ENCODE measurements at regions not wholly inside any gene's neighbourhood (a gene's known extent, or its start where the extent isn't known, plus 50 kb on each side); places are given as distances from the start of the nearest gene placed in this dataset.

GRCh38 chr5:56567278-56567677 lies 248.1 kb upstream of the MAP3K1 start:
- Histone ChIP-seq H3K36me3 (ENCODE audit: control insufficient read depth, insufficient read depth, low read length) (no peaks in the 10 kb centered on the region), H3K4me1 (ENCODE audit: control insufficient read depth, insufficient read depth, low read length) (no peaks in the 10 kb centered on the region), H3K27me3 (ENCODE audit: control insufficient read depth, insufficient read depth, low read length) (no peaks in the 10 kb centered on the region), H3K27ac (ENCODE audit: low read depth, low read length) (no peak overlapping the region), H3K4me3 (ENCODE audit: low read depth, low read length) (no peak overlapping the region), H3K9me3 (ENCODE audit: control insufficient read depth, insufficient read depth, low read length) (no peaks in the 10 kb centered on the region)
- WGBS (ENCODE audit: insufficient coverage) = 88% methylated on average over 1 of the region's 4 CpGs
- DNase-seq (ENCODE audit: low read depth in 4 of 6, low spot score in 6 of 6) = no peak

DNA sequence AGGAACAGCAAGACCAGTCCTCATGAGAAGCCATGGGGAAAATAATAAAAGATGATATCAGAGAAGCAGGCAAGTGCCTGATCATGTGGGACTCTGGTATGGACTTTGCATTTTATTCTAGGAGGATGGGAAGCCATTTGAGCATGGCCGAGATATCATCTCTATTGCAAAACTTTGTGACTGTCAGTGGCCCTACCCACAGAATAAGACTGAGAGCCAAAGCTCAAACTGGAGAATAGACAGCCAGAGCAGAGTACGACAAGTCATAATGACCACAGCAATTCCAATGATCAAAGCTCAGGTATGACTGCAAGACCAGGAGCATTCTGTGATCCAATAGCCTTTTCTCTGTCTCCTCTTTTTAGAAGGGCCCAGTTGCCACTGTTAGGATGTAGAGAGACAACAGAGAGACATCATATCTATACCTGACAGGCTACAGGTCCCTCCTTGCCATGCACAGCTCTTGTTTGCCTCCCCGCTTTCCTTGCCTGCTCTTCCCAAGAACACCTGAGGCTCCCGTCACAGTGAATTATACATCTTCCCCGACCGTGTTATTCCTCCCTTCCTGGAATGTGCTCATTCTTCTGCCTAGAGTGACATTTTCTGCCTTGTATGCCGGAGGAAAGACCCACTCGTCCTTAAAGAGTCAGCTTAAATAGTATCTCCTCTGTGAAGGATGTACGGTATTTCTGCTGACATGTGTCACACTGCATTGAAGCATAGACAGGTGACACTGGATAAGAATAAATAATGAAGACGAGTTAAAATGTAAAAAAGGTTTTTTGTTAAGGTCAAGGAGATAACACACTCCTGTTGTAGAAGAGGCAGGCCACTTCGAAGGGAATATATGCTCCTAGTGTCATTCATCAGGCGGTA lies 248.7 kb upstream of the MAP3K1 start:
- Histone ChIP-seq H3K36me3 (ENCODE audit: control insufficient read depth, insufficient read depth, low read length) (no peaks in the 10 kb centered on the region), H3K4me3 (ENCODE audit: low read depth, low read length) (no peak overlapping the region), H3K27me3 (ENCODE audit: control insufficient read depth, insufficient read depth, low read length) (no peaks in the 10 kb centered on the region), H3K9me3 (ENCODE audit: control insufficient read depth, insufficient read depth, low read length) (no peaks in the 10 kb centered on the region), H3K27ac (ENCODE audit: low read depth, low read length) (no peak overlapping the region), H3K4me1 (ENCODE audit: control insufficient read depth, insufficient read depth, low read length) (no peaks in the 10 kb centered on the region)
- 80% methylated on average over 10 of the region's 12 CpGs for WGBS (ENCODE audit: insufficient coverage)
- DNase-seq (ENCODE audit: low read depth in 4 of 6, low spot score in 6 of 6) = peak in 1 of 6 donors; percentile 44

DNA sequence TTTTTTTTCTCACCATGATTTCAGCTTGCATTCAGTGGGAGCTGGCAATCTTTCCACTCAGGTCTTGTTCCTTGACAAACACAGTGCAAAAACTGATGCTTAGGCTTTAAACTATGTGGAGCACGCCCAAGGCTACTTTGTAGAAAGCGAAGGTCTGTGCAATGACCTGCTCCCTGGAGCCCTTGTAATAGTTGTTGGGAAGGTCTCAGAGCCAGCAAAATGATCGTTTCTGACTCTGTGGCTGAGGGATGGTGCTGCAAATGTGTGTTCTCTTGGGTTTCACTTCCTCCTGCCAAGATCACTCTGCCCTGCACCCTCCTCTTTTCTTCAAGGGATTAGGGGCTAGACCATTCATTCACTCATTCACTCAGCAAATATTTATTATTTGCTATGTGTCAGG lies 249.7 kb upstream of the MAP3K1 start:
- Histone ChIP-seq H3K27ac (ENCODE audit: low read depth, low read length) (no peak overlapping the region), H3K9me3 (ENCODE audit: control insufficient read depth, insufficient read depth, low read length) (no peaks in the 10 kb centered on the region), H3K27me3 (ENCODE audit: control insufficient read depth, insufficient read depth, low read length) (no peaks in the 10 kb centered on the region), H3K4me1 (ENCODE audit: control insufficient read depth, insufficient read depth, low read length) (no peaks in the 10 kb centered on the region), H3K36me3 (ENCODE audit: control insufficient read depth, insufficient read depth, low read length) (no peaks in the 10 kb centered on the region), H3K4me3 (ENCODE audit: low read depth, low read length) (no peak overlapping the region)
- no peak for DNase-seq (ENCODE audit: low read depth in 4 of 6, low spot score in 6 of 6)
- WGBS (ENCODE audit: insufficient coverage) = 88% methylated on average over 2 of the region's 3 CpGs

DNA sequence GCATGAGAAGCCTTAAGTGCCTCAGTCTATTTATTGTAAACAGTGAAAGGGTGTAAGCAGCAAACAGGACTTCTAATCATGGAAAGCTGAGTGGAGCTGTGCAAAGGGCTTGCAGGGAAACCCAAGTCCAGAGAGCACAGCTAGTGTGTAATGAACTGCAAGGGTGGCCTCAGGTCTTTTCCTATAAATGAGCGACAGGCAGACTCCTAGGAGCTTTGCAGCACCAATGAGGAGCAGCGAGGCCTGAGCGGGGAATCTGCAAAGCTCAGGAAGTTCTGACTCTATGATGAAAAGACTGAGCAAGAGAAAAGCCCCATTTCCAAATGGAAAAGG lies 250.1 kb upstream of the MAP3K1 start:
- Histone ChIP-seq H3K4me1 (ENCODE audit: control insufficient read depth, insufficient read depth, low read length) (no peaks in the 10 kb centered on the region), H3K27ac (ENCODE audit: low read depth, low read length) (no peak overlapping the region), H3K4me3 (ENCODE audit: low read depth, low read length) (no peak overlapping the region), H3K36me3 (ENCODE audit: control insufficient read depth, insufficient read depth, low read length) (no peaks in the 10 kb centered on the region), H3K9me3 (ENCODE audit: control insufficient read depth, insufficient read depth, low read length) (no peaks in the 10 kb centered on the region), H3K27me3 (ENCODE audit: control insufficient read depth, insufficient read depth, low read length) (no peaks in the 10 kb centered on the region)
- peak in 1 of 6 donors; percentile 22 for DNase-seq (ENCODE audit: low read depth in 4 of 6, low spot score in 6 of 6)
- WGBS (ENCODE audit: insufficient coverage) = 82% methylated on average over 3 of the region's 3 CpGs

GRCh38 chr5:56564541-56565282 lies 250.6 kb upstream of the MAP3K1 start:
- no peaks in the 10 kb centered on the region for H3K9me3 ChIP-seq (ENCODE audit: control insufficient read depth, insufficient read depth, low read length)
- no peaks in the 10 kb centered on the region for H3K27me3 ChIP-seq (ENCODE audit: control insufficient read depth, insufficient read depth, low read length)
- WGBS (ENCODE audit: insufficient coverage) = 70% methylated on average over 3 of the region's 7 CpGs
- no peaks in the 10 kb centered on the region for H3K36me3 ChIP-seq (ENCODE audit: control insufficient read depth, insufficient read depth, low read length)
- no peak overlapping the region for H3K27ac ChIP-seq (ENCODE audit: low read depth, low read length)
- peak in 2 of 6 donors; percentile 6 to 25 for DNase-seq (ENCODE audit: low read depth in 4 of 6, low spot score in 6 of 6)
- H3K4me3 ChIP-seq (ENCODE audit: low read depth, low read length) = no peak overlapping the region
- H3K4me1 ChIP-seq (ENCODE audit: control insufficient read depth, insufficient read depth, low read length) = no peaks in the 10 kb centered on the region

GRCh38 chr5:56561455-56561854 lies 253.9 kb upstream of the MAP3K1 start:
- no peaks in the 10 kb centered on the region for H3K27me3 ChIP-seq (ENCODE audit: control insufficient read depth, insufficient read depth, low read length)
- H3K36me3 ChIP-seq (ENCODE audit: control insufficient read depth, insufficient read depth, low read length) = no peaks in the 10 kb centered on the region
- H3K27ac ChIP-seq (ENCODE audit: low read depth, low read length) = no peak overlapping the region
- whole genome bisulfite sequencing (ENCODE audit: insufficient coverage) = 33% methylated on average over 2 of the region's 2 CpGs
- no peak overlapping the region for H3K4me3 ChIP-seq (ENCODE audit: low read depth, low read length)
- no peaks in the 10 kb centered on the region for H3K4me1 ChIP-seq (ENCODE audit: control insufficient read depth, insufficient read depth, low read length)
- peak in 2 of 6 donors; percentile 30 to 75 for DNase-seq (ENCODE audit: low read depth in 4 of 6, low spot score in 6 of 6)
- H3K9me3 ChIP-seq (ENCODE audit: control insufficient read depth, insufficient read depth, low read length) = no peaks in the 10 kb centered on the region

DNA sequence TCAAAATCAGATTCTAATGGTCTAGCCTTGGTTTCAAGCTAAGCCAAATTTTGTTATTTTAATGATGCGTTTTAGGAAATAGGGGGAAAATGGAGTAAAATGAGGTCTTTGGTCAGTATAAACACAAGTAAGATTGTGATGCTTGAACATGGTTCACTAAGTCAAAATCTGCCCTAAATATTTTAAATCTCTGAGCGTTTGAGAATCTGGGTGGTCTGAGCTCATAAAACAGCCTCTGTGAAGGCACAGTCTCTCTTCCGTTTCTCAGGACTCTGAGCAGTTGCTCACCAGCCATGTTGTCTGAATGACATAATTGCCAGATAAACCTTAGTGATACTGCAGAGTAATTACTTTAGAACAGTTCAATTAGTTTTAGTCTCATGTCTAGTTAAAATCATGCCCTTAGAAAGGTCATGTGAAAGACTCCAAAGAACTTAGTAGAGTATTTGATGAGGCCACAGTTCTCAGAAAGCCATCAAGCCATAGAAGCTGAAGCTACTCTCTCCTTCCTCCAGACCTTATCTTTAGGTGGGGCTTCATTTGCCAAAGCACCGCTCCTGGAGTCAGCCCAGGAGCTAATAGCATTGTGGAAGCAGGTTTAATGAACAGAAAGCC lies 257.1 kb upstream of the MAP3K1 start:
- H3K4me3 ChIP-seq (ENCODE audit: low read depth, low read length) = no peak overlapping the region
- no peaks in the 10 kb centered on the region for H3K36me3 ChIP-seq (ENCODE audit: control insufficient read depth, insufficient read depth, low read length)
- H3K27ac ChIP-seq (ENCODE audit: low read depth, low read length) = no peak overlapping the region

GRCh38 chr5:56557198-56557597 lies 258.2 kb upstream of the MAP3K1 start:
- no peak overlapping the region for H3K27ac ChIP-seq (ENCODE audit: low read depth, low read length)
- no peaks in the 10 kb centered on the region for H3K4me1 ChIP-seq (ENCODE audit: control insufficient read depth, insufficient read depth, low read length)
- H3K4me3 ChIP-seq (ENCODE audit: low read depth, low read length) = no peak overlapping the region
- WGBS (ENCODE audit: insufficient coverage) = no CpG with 5 or more reads among the region's 3 CpGs
- DNase-seq (ENCODE audit: low read depth in 4 of 6, low spot score in 6 of 6) = no peak
- no peaks in the 10 kb centered on the region for H3K27me3 ChIP-seq (ENCODE audit: control insufficient read depth, insufficient read depth, low read length)
- H3K9me3 ChIP-seq (ENCODE audit: control insufficient read depth, insufficient read depth, low read length) = no peaks in the 10 kb centered on the region
- H3K36me3 ChIP-seq (ENCODE audit: control insufficient read depth, insufficient read depth, low read length) = no peaks in the 10 kb centered on the region

More for the DNA sequence above, 257.1 kb upstream of the MAP3K1 start:
- DNase-seq (ENCODE audit: low read depth in 4 of 6, low spot score in 6 of 6) = no peak
- Histone ChIP-seq H3K9me3 (ENCODE audit: control insufficient read depth, insufficient read depth, low read length) (no peaks in the 10 kb centered on the region), H3K4me1 (ENCODE audit: control insufficient read depth, insufficient read depth, low read length) (no peaks in the 10 kb centered on the region), H3K27me3 (ENCODE audit: control insufficient read depth, insufficient read depth, low read length) (no peaks in the 10 kb centered on the region)
- WGBS (ENCODE audit: insufficient coverage) = 90% methylated on average over 2 of the region's 4 CpGs

DNA sequence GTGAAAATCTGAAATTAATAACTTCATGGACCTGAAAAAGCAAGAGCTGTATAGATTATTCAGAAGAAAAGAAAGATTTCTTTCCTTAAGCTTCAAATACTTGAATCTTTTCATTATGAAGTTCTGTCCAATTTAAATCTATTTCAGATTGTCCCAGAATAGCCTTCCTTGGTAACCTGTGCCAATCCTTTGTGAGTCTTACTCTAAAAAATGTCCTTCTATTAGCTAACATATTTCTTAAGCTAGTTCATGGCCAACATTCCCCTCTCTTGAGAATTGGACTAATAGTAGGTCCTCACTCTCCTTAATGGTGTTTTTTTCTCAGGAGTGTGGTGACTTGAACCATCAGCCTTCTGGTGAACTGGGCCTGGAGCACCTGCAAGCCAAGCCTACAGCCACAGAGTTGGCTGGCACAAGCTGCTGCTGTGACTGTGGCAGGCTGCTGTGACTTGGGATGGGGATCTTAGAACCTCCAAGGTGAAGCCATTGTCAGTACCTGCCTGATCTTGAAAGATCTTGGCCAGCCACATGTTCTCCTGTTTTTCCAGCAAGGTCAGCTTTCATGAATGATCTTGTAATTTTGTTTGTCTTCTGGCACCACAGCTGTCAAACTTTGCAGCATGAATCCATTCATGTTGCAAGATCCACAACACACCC lies 262.6 kb upstream of the MAP3K1 start:
- no peaks in the 10 kb centered on the region for H3K27me3 ChIP-seq (ENCODE audit: control insufficient read depth, insufficient read depth, low read length)
- no peak for DNase-seq (ENCODE audit: low read depth in 4 of 6, low spot score in 6 of 6)
- H3K36me3 ChIP-seq (ENCODE audit: control insufficient read depth, insufficient read depth, low read length) = no peaks in the 10 kb centered on the region
- no peaks in the 10 kb centered on the region for H3K9me3 ChIP-seq (ENCODE audit: control insufficient read depth, insufficient read depth, low read length)
- H3K4me3 ChIP-seq (ENCODE audit: low read depth, low read length) = no peak overlapping the region
- no peaks in the 10 kb centered on the region for H3K4me1 ChIP-seq (ENCODE audit: control insufficient read depth, insufficient read depth, low read length)
- H3K27ac ChIP-seq (ENCODE audit: low read depth, low read length) = no peak overlapping the region

All from spinal cord (tissue), 9 donors.